22Rv1 (cell line): ENCODE measurements at regions not wholly inside any gene's neighbourhood (a gene's known extent, or its start where the extent isn't known, plus 50 kb on each side); places are given as distances from the start of the nearest gene placed in this dataset.

Experiments
- ZFX ChIP-seq: fragments of 450-650 bp; IDR thresholded peaks from 2 replicates; pipeline ENCODE4 v1.6.1; 2017; ENCODE audit warnings: antibody characterized with exemption, borderline replicate concordance
- TF ChIP-seq, protein P1 (sequence below): fragments of 450-650 bp; IDR thresholded peaks from 2 replicates; pipeline ENCODE4 v1.5.1; 2017; ENCODE audit warnings: mild to moderate bottlenecking

DNA sequence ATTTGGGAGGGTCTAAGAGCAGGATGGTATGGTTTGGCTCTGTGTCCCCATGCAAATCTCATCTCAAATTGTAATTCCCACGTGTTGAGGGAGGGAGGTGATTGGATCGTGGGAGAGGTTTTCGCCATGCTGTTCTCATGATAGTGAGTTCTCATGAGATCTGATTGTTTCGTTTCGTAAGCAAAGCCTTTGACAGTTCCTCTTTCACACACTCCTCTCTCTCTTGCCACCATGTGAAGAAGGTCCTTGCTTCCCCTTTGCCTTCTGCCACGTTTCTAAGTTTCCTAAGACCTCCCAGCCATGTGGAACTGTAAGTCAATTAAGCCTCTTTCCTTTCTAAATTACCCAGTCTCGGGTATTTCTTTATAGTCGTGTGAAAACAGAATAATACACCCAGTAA, 553.7 kb downstream of the TAFA4 start:
- TF ChIP-seq, protein P1, sequence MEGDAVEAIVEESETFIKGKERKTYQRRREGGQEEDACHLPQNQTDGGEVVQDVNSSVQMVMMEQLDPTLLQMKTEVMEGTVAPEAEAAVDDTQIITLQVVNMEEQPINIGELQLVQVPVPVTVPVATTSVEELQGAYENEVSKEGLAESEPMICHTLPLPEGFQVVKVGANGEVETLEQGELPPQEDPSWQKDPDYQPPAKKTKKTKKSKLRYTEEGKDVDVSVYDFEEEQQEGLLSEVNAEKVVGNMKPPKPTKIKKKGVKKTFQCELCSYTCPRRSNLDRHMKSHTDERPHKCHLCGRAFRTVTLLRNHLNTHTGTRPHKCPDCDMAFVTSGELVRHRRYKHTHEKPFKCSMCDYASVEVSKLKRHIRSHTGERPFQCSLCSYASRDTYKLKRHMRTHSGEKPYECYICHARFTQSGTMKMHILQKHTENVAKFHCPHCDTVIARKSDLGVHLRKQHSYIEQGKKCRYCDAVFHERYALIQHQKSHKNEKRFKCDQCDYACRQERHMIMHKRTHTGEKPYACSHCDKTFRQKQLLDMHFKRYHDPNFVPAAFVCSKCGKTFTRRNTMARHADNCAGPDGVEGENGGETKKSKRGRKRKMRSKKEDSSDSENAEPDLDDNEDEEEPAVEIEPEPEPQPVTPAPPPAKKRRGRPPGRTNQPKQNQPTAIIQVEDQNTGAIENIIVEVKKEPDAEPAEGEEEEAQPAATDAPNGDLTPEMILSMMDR, result no peak
- TF ChIP-seq ZFX, result no peak
